22Rv1 (cell line): ENCODE measurements at regions not wholly inside any gene's neighbourhood (a gene's known extent, or its start where the extent isn't known, plus 50 kb on each side); places are given as distances from the start of the nearest gene placed in this dataset.

Experiments used
- ZFX ChIP-seq: fragments of 450-650 bp; IDR thresholded peaks from 2 replicates; pipeline ENCODE4 v1.6.1; 2017; ENCODE audit warnings: antibody characterized with exemption, borderline replicate concordance
- TF ChIP-seq, protein P1 (sequence below): fragments of 450-650 bp; IDR thresholded peaks from 2 replicates; pipeline ENCODE4 v1.5.1; 2017; ENCODE audit warnings: mild to moderate bottlenecking

DNA sequence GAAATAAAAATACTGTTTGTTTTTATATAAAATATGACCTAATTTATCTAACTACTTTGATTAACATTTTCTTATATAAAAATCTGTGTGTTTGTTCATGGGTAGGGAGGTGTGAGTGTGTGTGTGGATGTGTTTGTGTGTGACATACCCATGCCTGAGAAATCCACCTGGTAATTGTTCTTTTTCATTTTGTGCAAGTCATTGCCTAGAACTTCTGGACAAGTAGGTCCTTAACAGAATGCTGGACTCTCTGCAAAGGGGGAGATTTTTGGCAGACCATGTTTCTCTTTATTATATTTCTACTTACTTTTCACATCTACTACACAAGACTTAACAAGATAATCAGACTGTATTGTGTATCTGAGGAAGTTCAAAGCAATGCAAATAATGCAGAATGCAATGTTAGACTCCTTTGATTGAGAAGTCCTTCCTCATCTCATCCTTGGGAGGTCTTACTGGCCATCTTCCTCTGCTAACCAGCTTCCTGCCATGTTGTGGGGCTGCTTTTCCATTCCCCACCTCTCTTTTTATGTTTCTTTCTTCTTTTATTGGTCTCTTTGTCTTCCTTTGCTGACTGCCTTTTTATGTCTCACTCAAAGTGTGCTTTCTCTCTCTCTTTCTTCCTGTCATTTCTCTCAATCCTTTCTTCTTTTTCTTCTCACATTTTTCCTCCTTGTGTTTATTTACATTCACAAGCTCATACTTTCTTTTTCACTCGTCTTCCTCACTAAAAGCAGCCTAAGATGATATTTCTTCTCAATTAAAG lies 1017.0 kb upstream of the CNTN5 start:
- TF ChIP-seq, protein P1, sequence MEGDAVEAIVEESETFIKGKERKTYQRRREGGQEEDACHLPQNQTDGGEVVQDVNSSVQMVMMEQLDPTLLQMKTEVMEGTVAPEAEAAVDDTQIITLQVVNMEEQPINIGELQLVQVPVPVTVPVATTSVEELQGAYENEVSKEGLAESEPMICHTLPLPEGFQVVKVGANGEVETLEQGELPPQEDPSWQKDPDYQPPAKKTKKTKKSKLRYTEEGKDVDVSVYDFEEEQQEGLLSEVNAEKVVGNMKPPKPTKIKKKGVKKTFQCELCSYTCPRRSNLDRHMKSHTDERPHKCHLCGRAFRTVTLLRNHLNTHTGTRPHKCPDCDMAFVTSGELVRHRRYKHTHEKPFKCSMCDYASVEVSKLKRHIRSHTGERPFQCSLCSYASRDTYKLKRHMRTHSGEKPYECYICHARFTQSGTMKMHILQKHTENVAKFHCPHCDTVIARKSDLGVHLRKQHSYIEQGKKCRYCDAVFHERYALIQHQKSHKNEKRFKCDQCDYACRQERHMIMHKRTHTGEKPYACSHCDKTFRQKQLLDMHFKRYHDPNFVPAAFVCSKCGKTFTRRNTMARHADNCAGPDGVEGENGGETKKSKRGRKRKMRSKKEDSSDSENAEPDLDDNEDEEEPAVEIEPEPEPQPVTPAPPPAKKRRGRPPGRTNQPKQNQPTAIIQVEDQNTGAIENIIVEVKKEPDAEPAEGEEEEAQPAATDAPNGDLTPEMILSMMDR: no peak
- TF ChIP-seq ZFX: no peak
